T-helper 1 cell (primary cell): ENCODE measurements at regions not wholly inside any gene's neighbourhood (a gene's known extent, or its start where the extent isn't known, plus 50 kb on each side); places are given as distances from the start of the nearest gene placed in this dataset.
"Not testable (repeated sequence)": the region's sequence is repeated elsewhere in the genome, so short reads cannot be mapped to it uniquely, and the experiment has no call there.

ENCODE experiments used
- DNase-seq, 5 donors: peaks; one replicate each; pipeline ENCODE4 v3.0.0-alpha.2; 2012 to 2020

DNA sequence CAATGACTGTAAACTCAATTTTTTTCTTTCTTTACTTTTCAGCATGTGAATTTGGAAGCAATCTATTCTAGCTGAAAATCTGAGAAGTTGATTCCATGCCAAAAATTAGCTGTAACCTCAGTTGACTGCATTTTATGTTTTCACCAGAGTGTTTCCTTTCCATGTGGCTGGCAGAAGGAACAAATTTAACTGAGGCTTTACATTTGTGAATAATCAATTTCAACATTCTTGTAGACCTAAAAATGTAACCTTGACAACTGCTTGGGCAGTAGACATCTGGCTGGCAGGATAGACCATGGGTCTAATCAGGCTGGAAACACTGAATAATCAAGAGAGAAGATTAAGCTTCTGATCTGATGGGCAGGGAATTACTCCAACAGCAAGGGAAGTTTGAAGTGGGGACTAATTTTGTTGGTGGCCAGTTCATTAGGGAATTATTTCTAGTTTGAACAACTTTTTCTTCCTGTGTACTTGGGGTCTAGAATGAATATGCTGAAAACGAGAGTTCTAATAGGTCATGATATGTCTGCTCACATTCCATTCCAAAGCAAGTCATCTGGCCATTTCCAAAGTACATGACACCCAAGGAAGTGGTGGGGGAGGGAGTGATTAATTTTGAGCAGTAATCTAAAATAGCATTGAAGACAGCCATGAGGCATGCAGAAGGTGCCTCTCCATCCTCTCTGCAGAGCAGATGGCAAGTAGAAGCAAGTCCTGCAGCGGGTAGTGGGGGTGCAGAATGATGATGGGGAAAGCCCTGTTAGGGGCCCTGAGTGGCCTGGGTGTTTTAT lies 68.2 kb downstream of the ATP23 start:
- DNase-seq: no peak

- no peak for DNase-seq
Observed at GRCh38 chr12:58011676-58012075, 70.3 kb downstream of the ATP23 start.

DNA sequence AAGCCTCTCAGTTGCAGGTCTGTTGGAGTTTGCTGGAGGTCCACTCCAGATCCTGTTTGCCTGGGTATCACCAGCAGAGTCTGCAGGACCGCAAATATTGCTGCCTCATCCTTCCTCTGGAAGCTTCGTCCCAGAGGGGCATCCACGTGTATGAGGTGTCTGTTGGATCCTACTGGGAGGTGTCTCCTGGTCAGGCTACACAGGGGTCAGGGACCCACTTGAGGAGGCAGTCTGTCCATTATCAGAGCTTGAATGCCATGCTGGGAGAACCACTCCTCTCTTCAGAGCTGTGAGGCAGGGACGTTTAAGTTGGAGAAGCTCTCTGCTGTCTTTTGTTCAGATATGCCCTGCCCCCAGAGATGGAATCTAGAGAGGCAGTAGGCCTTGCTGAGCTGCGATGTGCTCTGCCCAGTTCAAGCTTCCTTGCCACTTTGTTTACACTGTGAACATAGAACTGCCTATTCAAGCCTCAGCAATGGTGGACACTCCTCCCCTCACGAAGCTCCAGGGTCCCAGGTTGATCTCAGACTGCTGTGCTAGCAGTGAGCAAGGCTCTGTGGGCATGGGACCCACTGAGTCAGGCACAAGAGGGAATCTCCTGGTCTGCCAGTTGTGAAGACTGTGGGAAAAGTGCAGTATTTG lies 81.1 kb downstream of the ATP23 start:
- not testable (repeated sequence) for DNase-seq

DNA sequence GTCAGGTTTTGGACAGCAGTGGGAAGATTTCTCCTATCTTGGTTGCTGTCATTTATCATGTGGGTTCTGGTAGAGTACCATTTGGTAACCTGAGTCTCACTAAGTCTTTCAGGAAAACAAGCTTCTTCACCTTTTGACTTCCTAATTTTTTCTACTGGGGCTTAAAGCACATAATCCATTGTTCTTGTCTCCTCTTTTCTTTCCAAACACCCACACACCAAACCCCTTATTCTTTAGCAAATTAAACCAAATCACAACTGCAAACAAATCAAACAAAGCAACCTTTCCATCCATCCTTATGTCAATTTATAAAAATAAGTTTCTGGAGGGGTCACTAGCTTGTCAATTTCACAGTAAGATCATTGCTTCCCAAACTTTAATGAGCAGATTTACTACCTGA lies 84.1 kb downstream of the ATP23 start:
- DNase-seq: no peak

- DNase-seq: no peak
Observed at GRCh38 chr12:58026426-58026825, 85.1 kb downstream of the ATP23 start.

GRCh38 chr12:58026897-58027891 lies 85.8 kb downstream of the ATP23 start:
- no peak for DNase-seq

- DNase-seq: no peak
Observed at GRCh38 chr12:58028294-58028693, 86.9 kb downstream of the ATP23 start.

GRCh38 chr12:58029260-58029659 lies 87.9 kb downstream of the ATP23 start:
- DNase-seq: no peak

- DNase-seq: no peak
Observed at GRCh38 chr12:58030566-58031279, 89.4 kb downstream of the ATP23 start.

GRCh38 chr12:58032156-58032555 lies 90.8 kb downstream of the ATP23 start:
- DNase-seq: no peak

DNA sequence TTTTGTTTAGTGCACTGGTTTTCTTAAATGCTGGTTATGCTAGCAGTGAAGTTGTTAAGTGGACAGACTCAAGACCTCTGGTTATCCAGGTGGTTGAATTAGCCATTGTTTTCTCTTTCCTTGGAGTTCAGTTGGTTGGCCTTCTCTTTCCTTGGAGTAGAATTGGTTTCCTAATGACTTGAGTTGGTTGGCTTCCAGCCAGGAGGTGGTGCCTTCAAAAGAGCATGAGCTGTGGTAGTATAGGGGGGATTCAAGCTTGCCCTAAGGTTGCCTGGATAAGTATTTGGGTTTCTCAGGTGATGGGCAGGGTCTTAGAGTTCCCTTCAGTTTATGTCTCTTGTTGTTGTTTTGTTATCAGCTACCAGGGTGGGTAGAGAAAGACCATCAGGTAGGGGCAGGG lies 92.5 kb downstream of the ATP23 start:
- DNase-seq: no peak

DNA sequence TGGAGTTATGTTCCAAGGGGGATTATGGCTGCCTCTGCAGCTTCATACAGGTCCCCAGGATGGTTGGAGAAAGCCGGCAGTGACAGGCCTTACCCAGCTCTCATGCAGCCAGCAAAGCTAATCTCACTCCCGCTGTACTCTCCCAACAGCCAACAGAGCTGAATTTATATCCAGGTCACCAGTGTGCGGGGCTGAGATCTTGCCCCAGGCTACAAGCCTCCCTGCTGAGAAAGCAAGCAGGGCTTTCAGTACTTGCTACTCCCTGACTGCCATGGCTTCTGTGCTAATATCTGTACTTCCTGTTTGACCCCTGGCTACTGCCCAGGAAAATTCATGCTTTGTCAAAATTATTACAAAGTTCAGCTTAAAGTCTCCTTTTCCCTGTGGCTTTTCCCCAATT lies 92.9 kb downstream of the ATP23 start:
- DNase-seq: no peak

GRCh38 chr12:58034712-58035111 lies 93.3 kb downstream of the ATP23 start:
- DNase-seq: no peak

DNA sequence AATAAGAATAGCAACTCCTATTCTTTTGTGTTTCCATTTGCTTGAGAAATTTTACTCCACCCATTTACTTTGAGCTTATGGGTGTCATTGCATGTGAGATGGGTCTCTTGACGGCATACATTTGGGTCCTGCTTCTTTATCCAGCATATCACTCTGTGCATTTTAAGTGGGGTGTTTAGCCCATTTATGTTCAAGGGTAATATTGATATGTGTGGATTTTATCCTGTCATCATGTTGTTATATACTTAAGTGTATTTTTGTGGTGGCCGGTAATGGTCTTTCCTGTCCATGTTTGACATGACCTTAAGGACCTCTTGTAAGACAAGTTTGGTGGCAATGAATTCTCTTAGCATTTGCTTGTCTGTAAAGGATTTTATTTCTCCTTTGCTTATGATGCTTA lies 100.1 kb downstream of the ATP23 start:
- DNase-seq: no peak

GRCh38 chr12:58044966-58045365 lies 103.6 kb downstream of the ATP23 start:
- no peak for DNase-seq

DNA sequence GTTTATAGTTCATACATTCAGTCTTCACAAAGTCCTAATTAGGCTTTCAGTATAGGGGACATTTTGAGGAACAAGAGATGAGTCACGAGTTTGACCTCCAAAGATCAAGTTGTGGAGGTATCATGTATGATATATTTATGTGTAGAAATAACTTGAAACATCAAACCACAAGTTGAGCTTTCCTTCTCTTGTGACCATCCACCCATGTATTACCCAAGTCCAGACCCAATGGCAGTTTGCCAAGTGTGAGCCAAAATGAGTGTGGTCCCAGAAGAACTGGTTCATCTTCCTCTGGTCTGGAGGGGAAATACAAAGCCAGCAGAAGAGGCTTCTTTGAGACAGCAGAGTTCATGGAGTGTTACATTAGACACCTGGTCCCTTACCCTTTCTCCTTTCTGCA lies 104.9 kb downstream of the ATP23 start:
- DNase-seq: no peak

- no peak for DNase-seq
Observed at GRCh38 chr12:58051378-58051777, 110.0 kb downstream of the ATP23 start.

DNA sequence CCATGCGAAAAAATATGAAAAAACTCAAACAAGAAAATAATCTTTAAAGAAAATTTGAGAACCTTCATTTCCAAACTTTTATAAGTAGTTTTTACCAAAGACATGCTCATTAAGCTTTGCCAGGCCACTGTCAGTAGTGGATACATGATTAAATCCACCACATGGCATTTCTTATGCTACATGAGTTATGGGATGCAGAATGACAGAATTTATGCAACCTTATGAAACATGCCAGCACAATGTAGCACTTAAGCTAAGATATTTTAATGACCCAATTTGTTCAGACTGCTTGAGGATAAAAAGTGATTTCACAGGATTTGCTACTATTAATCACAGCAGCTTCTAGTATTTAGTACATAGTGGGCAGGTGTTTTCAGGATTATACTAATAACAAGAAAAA lies 123.3 kb downstream of the ATP23 start:
- DNase-seq: no peak

- DNase-seq: no peak
Observed at GRCh38 chr12:58066296-58066695, 124.9 kb downstream of the ATP23 start.

DNA sequence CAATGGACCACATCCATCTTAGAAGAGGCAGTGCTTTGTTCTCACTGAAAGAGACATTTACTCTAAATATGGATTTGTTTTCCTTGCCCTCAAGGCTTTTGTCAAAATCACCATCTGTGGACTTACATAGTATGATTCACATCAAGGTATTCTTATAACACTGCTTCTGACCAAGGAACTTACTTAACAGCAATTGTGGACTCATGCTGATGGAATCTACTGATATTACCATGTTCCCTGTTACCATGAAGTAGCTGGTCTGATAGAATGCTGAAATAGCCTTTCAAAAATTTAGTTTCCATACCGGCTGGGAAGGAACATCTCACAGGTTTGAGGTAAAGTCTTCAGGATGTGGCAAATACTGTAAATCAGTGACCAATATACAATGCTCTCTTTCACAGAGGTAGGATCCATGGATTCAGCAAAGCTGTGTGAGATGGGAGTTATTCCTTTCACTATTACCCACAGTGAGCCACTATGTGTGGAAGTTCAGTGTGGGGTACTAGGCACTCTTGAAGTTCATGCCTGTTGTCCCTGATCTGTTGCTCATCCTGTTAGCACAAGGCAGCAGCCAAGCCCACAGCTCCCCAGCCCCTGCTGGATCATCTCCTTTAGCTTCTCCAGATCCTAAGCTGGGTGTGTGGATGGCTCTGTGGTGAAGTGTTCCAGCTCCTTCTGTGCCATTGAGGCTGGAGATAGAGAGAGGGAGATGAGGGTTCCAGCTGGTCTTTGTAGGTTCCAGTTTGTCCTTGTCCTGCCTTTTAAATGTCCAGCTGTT lies 126.4 kb downstream of the ATP23 start:
- DNase-seq: no peak

DNA sequence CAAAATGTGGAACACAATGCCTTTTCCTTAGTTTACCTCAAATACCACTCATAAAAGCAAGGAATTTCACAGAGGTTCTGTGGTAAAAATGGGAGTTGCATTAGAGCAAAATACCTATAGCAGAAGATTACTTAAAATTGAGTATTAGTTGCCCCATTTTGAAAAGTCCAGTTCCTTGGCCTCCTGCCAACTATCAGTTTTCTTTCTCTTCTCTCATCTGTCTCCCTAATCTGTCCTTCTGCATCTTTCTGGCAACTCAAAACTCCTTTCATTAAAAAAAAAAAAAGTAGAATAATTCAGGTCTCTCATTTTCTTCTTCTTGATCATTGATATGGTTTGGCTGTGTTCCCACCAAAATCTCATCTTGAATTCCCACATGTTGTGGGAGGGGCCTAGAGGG lies 127.3 kb downstream of the ATP23 start:
- DNase-seq: no peak
